ENCODE measurements at regions not wholly inside any gene's neighbourhood (a gene's known extent, or its start where the extent isn't known, plus 50 kb on each side); places are given as distances from the start of the nearest gene placed in this dataset.

- TF ChIP-seq CTCF (conservative IDR thresholded peaks at IDR 0.05), result no peak
- no peak for TF ChIP-seq ZFX (IDR thresholded peaks at IDR 0.05)
- H3K27ac ChIP-seq, result no peak overlapping the region
These were observed 498.6 kb downstream of the GRXCR1 start for GRCh38 chr4:43391069-43391468.

GRCh38 chr4:43394976-43395375 lies 502.5 kb downstream of the GRXCR1 start:
- TF ChIP-seq ZFX (IDR thresholded peaks at IDR 0.05) (no peak), CTCF (conservative IDR thresholded peaks at IDR 0.05) (no peak)
- no peak overlapping the region for H3K27ac ChIP-seq

GRCh38 chr4:43399726-43400125 lies 507.2 kb downstream of the GRXCR1 start:
- no peak overlapping the region for H3K27ac ChIP-seq
- TF ChIP-seq CTCF (conservative IDR thresholded peaks at IDR 0.05) (no peak), ZFX (IDR thresholded peaks at IDR 0.05) (no peak)

- TF ChIP-seq ZFX (IDR thresholded peaks at IDR 0.05), result no peak
- no peak for TF ChIP-seq CTCF (conservative IDR thresholded peaks at IDR 0.05)
- no peak overlapping the region for H3K27ac ChIP-seq
These were observed 509.9 kb downstream of the GRXCR1 start for GRCh38 chr4:43402393-43402792.

- H3K27ac ChIP-seq, result no peak overlapping the region
- TF ChIP-seq CTCF (conservative IDR thresholded peaks at IDR 0.05), result no peak
These were observed 518.1 kb downstream of the GRXCR1 start for GRCh38 chr4:43410636-43411035.

GRCh38 chr4:43411226-43411625 lies 518.7 kb downstream of the GRXCR1 start:
- TF ChIP-seq CTCF (conservative IDR thresholded peaks at IDR 0.05) (no peak), ZFX (IDR thresholded peaks at IDR 0.05) (no peak)
- no peak overlapping the region for H3K27ac ChIP-seq

- no peak overlapping the region for H3K27ac ChIP-seq
- TF ChIP-seq ZFX (IDR thresholded peaks at IDR 0.05), result no peak
- TF ChIP-seq CTCF (conservative IDR thresholded peaks at IDR 0.05), result no peak
These were observed 530.8 kb downstream of the GRXCR1 start for GRCh38 chr4:43423276-43423675.
